Activated CD4-positive, alpha-beta memory T cell treated with anti-CD3 and anti-CD28 coated beads for 36 hours (primary cell): ENCODE measurements at regions not wholly inside any gene's neighbourhood (a gene's known extent, or its start where the extent isn't known, plus 50 kb on each side); places are given as distances from the start of the nearest gene placed in this dataset.

Experiments used
- CTCF ChIA-PET: fragments of 350-600 bp; sonication (Branson Sonifier 250); formaldehyde crosslinking; loops from one replicate; lab custom pipeline; 2021; ENCODE audit warnings: antibody characterized with exemption, inconsistent platforms; lab: Charles Lee
- POLR2A ChIA-PET: fragments of 350-600 bp; sonication (Branson Sonifier 250); formaldehyde crosslinking; loops from one replicate; lab custom pipeline; 2021; ENCODE audit warnings: antibody characterized with exemption; lab: Charles Lee
- DNase-seq: peaks from one replicate; pipeline ENCODE4 v3.0.0-alpha.2; 2020
- H3K27ac Mint-ChIP-seq: one replicate; pipeline ENCODE4 v1.8.0; 2021; ENCODE audit warnings: mixed read lengths
- H3K27me3 Mint-ChIP-seq: one replicate; pipeline ENCODE4 v1.8.0; 2021; ENCODE audit warnings: mixed read lengths
- H3K36me3 Mint-ChIP-seq: one replicate; pipeline ENCODE4 v1.8.0; 2021; ENCODE audit warnings: mixed read lengths
- H3K4me1 Mint-ChIP-seq: one replicate; pipeline ENCODE4 v1.8.0; 2021; ENCODE audit warnings: low read depth, mixed read lengths
- H3K4me3 Mint-ChIP-seq: one replicate; pipeline ENCODE4 v1.8.0; 2021; ENCODE audit warnings: mild to moderate bottlenecking, mixed read lengths
- H3K9me3 Mint-ChIP-seq: one replicate; pipeline ENCODE4 v1.8.0; 2021; ENCODE audit warnings: mixed read lengths
- intact Hi-C: fragments of 100-400 bp; cut with micrococcal nuclease; formaldehyde crosslinking; loops from one replicate; pipeline ENCODE4 v1.15.1; 2023

- no peaks in the 10 kb centered on the region for H3K36me3 Mint-ChIP-seq
- CTCF ChIA-PET, result interaction anchor here (1.5 kb wide), 1 partner anchor 139 kb away, joined by 4 read pairs; no protein-coding TSS in a partner anchor
- POLR2A ChIA-PET, result no interaction called here
- no peak overlapping the region for H3K27ac Mint-ChIP-seq
- intact Hi-C loops, result no loop called here
- peaks cover 4% of the 10 kb centered on the region for H3K4me1 Mint-ChIP-seq
- no peak overlapping the region for H3K4me3 Mint-ChIP-seq
- peaks cover 66% of the 10 kb centered on the region for H3K27me3 Mint-ChIP-seq
- no peaks in the 10 kb centered on the region for H3K9me3 Mint-ChIP-seq
- peak; percentile 29 for DNase-seq
Observed at GRCh38 chr5:73312146-73312871, 136.3 kb downstream of the FOXD1 start.

GRCh38 chr5:73311291-73312110 is 137.1 kb downstream of the FOXD1 start:
- peaks cover 4% of the 10 kb centered on the region for H3K4me1 Mint-ChIP-seq
- intact Hi-C loops, result no loop called here
- ChIA-PET POLR2A (interaction anchor here (0.8 kb wide), 1 partner anchor 13 kb away, joined by 3 read pairs; no protein-coding TSS in a partner anchor), CTCF (interaction anchor here (1.5 kb wide), 1 partner anchor 140 kb away, joined by 4 read pairs; no protein-coding TSS in a partner anchor)
- DNase-seq, result no peak
- H3K36me3 Mint-ChIP-seq, result no peaks in the 10 kb centered on the region
- no peak overlapping the region for H3K4me3 Mint-ChIP-seq
- no peak overlapping the region for H3K27ac Mint-ChIP-seq
- H3K27me3 Mint-ChIP-seq, result peaks cover 62% of the 10 kb centered on the region
- H3K9me3 Mint-ChIP-seq, result no peaks in the 10 kb centered on the region

GRCh38 chr5:73307645-73308355 is 134.8 kb downstream of the TMEM174 start:
- intact Hi-C loops, result loop anchor here (10.0 kb wide), 2 partner anchors 77 to 173 kb away; no protein-coding TSS in a partner anchor
- POLR2A ChIA-PET, result no interaction called here
- DNase-seq, result no peak
- peaks cover 4% of the 10 kb centered on the region for H3K4me1 Mint-ChIP-seq
- peaks cover 66% of the 10 kb centered on the region for H3K27me3 Mint-ChIP-seq
- no peak overlapping the region for H3K27ac Mint-ChIP-seq
- no peaks in the 10 kb centered on the region for H3K9me3 Mint-ChIP-seq
- H3K36me3 Mint-ChIP-seq, result no peaks in the 10 kb centered on the region
- CTCF ChIA-PET, result no interaction called here
- H3K4me3 Mint-ChIP-seq, result no peak overlapping the region

GRCh38 chr5:73306741-73307275 is 133.8 kb downstream of the TMEM174 start:
- intact Hi-C loops, result loop anchor here (10.0 kb wide), 2 partner anchors 78 to 172 kb away; no protein-coding TSS in a partner anchor
- ChIA-PET POLR2A (no interaction called here), CTCF (interaction anchor here (1.6 kb wide), 1 partner anchor 144 kb away, joined by 7 read pairs; no protein-coding TSS in a partner anchor)
- Mint-ChIP-seq H3K9me3 (no peaks in the 10 kb centered on the region), H3K36me3 (no peaks in the 10 kb centered on the region), H3K4me3 (no peak overlapping the region), H3K27ac (no peak overlapping the region), H3K4me1 (peaks cover 2% of the 10 kb centered on the region), H3K27me3 (peaks cover 67% of the 10 kb centered on the region)
- DNase-seq, result no peak

- no peak for DNase-seq
- ChIA-PET POLR2A (no interaction called here), CTCF (interaction anchor here (1.5 to 1.6 kb wide), 2 partner anchors 90 to 145 kb away, joined by 6 to 7 read pairs; no protein-coding TSS in a partner anchor)
- H3K27ac Mint-ChIP-seq, result no peak overlapping the region
- H3K36me3 Mint-ChIP-seq, result no peaks in the 10 kb centered on the region
- no peaks in the 10 kb centered on the region for H3K9me3 Mint-ChIP-seq
- H3K4me3 Mint-ChIP-seq, result no peak overlapping the region
- intact Hi-C loops, result loop anchor here (10.0 kb wide), 2 partner anchors 79 to 171 kb away; no protein-coding TSS in a partner anchor
- H3K27me3 Mint-ChIP-seq, result peaks cover 68% of the 10 kb centered on the region
- H3K4me1 Mint-ChIP-seq, result peaks cover 2% of the 10 kb centered on the region
Observed at GRCh38 chr5:73306078-73306719, 133.2 kb downstream of the TMEM174 start.

GRCh38 chr5:73305386-73305785 is 132.4 kb downstream of the TMEM174 start:
- POLR2A ChIA-PET, result no interaction called here
- Mint-ChIP-seq H3K36me3 (no peaks in the 10 kb centered on the region), H3K27me3 (peaks cover 75% of the 10 kb centered on the region), H3K4me3 (no peak overlapping the region), H3K9me3 (no peaks in the 10 kb centered on the region), H3K27ac (no peak overlapping the region), H3K4me1 (peaks cover 2% of the 10 kb centered on the region)
- CTCF ChIA-PET, result interaction anchor here (1.5 to 1.6 kb wide), 2 partner anchors 90 to 146 kb away, joined by 6 to 7 read pairs; no protein-coding TSS in a partner anchor
- intact Hi-C loops, result loop anchor here (10.0 kb wide), 2 partner anchors 79 to 171 kb away; no protein-coding TSS in a partner anchor
- DNase-seq, result no peak

GRCh38 chr5:73304381-73304780 is 131.4 kb downstream of the TMEM174 start:
- Mint-ChIP-seq H3K36me3 (no peaks in the 10 kb centered on the region), H3K4me3 (no peak overlapping the region), H3K27ac (no peak overlapping the region), H3K4me1 (peaks cover 9% of the 10 kb centered on the region), H3K27me3 (peaks cover 76% of the 10 kb centered on the region), H3K9me3 (no peaks in the 10 kb centered on the region)
- ChIA-PET CTCF (interaction anchor here (0.6 to 0.8 kb wide), 2 partner anchors 147 to 150 kb away, joined by 3 to 6 read pairs; no protein-coding TSS in a partner anchor), POLR2A (no interaction called here)
- intact Hi-C loops, result loop anchor here (10.0 kb wide), 2 partner anchors 80 to 170 kb away; no protein-coding TSS in a partner anchor
- DNase-seq, result no peak

- Mint-ChIP-seq H3K9me3 (no peaks in the 10 kb centered on the region), H3K4me3 (no peak overlapping the region), H3K36me3 (no peaks in the 10 kb centered on the region), H3K4me1 (peaks cover 15% of the 10 kb centered on the region), H3K27me3 (peaks cover 80% of the 10 kb centered on the region), H3K27ac (no peak overlapping the region)
- POLR2A ChIA-PET, result interaction anchor here (1.3 kb wide), 1 partner anchor 145 kb away, joined by 3 read pairs; no protein-coding TSS in a partner anchor
- intact Hi-C loops, result loop anchor here (10.0 kb wide), 2 partner anchors 81 to 169 kb away; no protein-coding TSS in a partner anchor
- CTCF ChIA-PET, result interaction anchor here (1.3 kb wide), 1 partner anchor 145 kb away, joined by 5 read pairs; the partner anchor contains the start of gene FOXD1
- no peak for DNase-seq
Observed at GRCh38 chr5:73303148-73304079, 130.4 kb downstream of the TMEM174 start.

GRCh38 chr5:73302797-73303147 is 129.8 kb downstream of the TMEM174 start:
- intact Hi-C loops, result loop anchor here (10.0 kb wide), 2 partner anchors 82 to 168 kb away; no protein-coding TSS in a partner anchor
- Mint-ChIP-seq H3K27me3 (peaks cover 78% of the 10 kb centered on the region), H3K36me3 (no peaks in the 10 kb centered on the region), H3K4me3 (no peak overlapping the region), H3K4me1 (peaks cover 15% of the 10 kb centered on the region), H3K27ac (no peak overlapping the region), H3K9me3 (no peaks in the 10 kb centered on the region)
- POLR2A ChIA-PET, result interaction anchor here (1.3 kb wide), 1 partner anchor 145 kb away, joined by 3 read pairs; no protein-coding TSS in a partner anchor
- CTCF ChIA-PET, result interaction anchor here (1.3 kb wide), 1 partner anchor 145 kb away, joined by 5 read pairs; the partner anchor contains the start of gene FOXD1
- DNase-seq, result no peak
